ENCODE measurements at regions not wholly inside any gene's neighbourhood (a gene's known extent, or its start where the extent isn't known, plus 50 kb on each side); places are given as distances from the start of the nearest gene placed in this dataset.

DNA sequence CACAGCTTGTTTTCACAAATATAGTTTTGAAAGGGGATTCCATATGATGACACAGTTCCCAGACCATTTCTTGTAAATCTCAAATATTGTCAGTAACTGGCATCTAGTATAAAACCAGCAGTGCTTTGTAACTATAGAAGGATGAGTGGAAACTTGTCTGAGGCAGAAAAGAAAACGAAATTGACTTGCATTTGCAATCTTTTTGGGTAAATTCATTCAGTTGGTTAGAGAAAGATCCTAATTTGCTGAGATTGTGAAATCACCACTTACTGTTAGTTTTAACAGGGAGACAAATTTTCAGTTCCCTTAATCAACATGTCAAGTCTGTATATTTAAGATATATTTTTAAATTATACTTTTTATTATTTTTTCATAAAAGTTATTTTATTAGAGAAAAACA, 71.5 kb upstream of the VEGFC start:
- DNase-seq (ENCODE audit: insufficient read length, low spot score) (no peak), FAIRE-seq (no peak)
- TF ChIP-seq, protein P1, sequence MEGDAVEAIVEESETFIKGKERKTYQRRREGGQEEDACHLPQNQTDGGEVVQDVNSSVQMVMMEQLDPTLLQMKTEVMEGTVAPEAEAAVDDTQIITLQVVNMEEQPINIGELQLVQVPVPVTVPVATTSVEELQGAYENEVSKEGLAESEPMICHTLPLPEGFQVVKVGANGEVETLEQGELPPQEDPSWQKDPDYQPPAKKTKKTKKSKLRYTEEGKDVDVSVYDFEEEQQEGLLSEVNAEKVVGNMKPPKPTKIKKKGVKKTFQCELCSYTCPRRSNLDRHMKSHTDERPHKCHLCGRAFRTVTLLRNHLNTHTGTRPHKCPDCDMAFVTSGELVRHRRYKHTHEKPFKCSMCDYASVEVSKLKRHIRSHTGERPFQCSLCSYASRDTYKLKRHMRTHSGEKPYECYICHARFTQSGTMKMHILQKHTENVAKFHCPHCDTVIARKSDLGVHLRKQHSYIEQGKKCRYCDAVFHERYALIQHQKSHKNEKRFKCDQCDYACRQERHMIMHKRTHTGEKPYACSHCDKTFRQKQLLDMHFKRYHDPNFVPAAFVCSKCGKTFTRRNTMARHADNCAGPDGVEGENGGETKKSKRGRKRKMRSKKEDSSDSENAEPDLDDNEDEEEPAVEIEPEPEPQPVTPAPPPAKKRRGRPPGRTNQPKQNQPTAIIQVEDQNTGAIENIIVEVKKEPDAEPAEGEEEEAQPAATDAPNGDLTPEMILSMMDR (IDR thresholded peaks at IDR 0.05; ENCODE audit: insufficient read depth, missing control alignments): no peak

DNA sequence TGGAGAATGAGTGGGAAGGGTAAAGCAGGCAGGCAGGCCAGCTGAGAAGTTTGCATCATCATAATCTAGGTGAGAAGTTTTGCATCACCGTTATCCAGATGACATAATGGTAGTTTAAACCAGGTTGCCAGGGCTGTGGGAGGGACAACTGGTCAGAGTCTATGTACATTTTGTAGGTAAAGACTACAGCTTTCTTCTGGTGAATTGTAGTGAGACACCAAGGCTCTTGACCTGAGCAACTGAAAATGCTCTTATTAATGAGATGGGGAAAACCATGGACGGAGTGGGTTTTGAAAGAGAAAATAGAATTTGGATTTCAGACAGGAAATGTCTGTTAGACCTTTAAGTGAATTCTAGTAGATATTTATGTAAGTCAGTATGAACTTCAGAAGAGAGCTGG, 76.0 kb upstream of the VEGFC start:
- DNase-seq (ENCODE audit: insufficient read length, low spot score): no peak
- TF ChIP-seq, protein P1 (IDR thresholded peaks at IDR 0.05; ENCODE audit: insufficient read depth, missing control alignments): no peak
- no peak for FAIRE-seq

DNA sequence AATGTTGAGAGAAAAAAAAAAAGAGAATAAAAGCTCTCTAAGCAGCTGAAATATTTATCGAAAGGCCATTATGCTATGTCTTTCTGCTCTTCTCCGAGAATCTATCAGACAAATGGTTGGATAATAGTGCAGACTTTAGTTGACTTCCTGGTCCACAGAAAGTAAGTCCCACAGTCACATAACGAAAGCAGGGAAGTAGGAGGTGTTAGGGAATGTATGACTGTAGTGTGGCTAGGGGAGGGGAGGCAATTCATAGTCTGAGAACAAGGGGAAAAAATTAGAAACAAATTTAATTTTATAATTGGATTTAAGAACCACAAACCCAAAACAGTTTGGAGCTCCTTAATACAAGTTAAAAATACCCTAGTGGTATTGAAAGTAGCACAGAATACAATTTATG, 79.7 kb upstream of the VEGFC start:
- DNase-seq (ENCODE audit: insufficient read length, low spot score) (no peak), FAIRE-seq (no peak)
- TF ChIP-seq, protein P1 (IDR thresholded peaks at IDR 0.05; ENCODE audit: insufficient read depth, missing control alignments): no peak

DNA sequence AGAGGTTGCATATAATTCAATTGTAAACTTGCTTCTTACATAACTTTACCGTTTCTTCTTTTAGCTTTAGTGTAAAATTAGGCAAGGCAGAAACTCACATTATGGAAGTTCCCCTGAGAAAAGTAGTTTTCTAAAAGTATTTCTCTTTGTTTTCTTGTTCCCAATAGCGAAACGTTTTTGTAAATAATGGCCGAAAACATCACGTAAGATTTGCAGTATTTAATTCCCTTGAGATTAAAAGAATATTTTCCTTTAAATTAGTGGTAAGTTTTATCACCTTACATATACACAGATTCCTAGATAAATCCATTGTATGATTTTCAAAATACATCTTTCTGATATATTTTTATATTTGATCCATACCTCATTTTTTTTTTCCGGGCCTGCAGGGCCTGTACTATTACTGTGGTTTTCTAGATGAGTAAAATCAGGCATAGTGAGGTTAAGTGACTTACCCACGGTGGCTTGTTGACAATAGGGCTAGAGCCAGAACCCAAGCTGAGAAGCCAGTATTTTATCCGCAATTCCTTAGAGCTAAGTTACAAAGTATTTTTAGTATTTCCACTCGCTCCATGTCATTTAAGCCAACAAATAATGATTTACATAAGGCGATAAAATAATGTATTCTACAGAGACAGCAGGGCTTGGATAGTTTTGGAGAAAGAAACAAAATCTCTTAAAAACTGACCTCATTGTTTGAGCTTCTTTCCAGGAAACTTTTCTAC, 82.2 kb upstream of the VEGFC start:
- TF ChIP-seq, protein P1 (IDR thresholded peaks at IDR 0.05; ENCODE audit: insufficient read depth, missing control alignments): no peak
- FAIRE-seq: no peak
- DNase-seq (ENCODE audit: insufficient read length, low spot score): no peak

DNA sequence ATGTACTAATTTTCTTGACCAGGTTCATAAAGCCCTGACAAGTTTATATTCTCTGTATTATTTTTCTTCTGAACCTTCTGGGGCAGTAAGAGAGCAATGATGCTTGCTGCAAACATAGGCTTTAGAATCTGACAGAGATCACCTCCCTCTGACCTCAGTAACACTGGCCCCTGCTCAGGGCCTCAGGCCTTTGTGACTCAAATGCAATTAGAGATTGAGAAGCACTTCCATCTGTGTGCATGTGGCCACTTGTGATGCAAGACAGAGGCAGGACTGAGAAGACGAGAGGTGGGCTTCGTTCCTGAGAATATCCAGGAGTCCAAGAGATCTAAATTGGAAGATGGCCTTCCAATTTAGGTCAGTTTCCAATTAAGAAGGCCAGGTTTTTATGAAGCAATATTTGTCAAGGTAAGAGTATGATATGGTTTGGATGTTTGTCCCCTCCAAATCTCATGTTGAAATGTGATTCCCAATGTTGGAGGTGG, 82.8 kb upstream of the VEGFC start:
- FAIRE-seq (no peak), DNase-seq (ENCODE audit: insufficient read length, low spot score) (no peak)
- TF ChIP-seq, protein P1 (IDR thresholded peaks at IDR 0.05; ENCODE audit: insufficient read depth, missing control alignments): no peak

DNA sequence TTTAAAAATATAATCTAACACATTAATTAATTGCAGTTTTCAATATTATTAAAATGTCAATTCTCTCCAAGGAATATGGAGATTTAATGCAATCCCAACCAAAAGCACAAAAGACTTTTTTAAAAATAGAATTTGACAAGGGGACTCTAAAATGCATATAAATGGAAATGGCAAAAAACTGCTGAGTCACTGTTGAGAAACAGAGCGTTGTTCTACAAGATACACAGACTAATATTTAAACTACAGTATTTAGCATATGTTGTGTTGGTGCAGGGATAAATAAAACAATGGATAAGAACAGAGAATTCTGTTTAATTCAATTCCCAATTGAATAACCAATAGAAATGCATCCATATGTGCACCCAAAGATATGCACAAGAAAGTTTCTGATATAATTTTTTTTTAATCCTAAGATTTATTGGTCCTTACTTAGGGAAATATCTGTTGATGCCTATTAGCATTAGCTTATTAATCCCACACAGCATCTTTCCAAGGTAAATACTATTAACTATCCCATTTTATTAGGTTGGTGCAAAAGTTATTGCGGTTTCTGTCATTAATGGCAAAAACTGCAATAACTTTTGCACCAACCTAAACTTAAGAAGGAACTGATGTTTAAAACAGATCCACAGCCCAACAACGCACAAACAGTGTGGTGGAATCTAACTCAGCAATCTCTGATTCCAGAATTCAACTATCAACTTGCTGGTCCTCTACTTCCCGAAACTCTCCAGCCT, 86.8 kb upstream of the VEGFC start:
- TF ChIP-seq, protein P1 (IDR thresholded peaks at IDR 0.05; ENCODE audit: insufficient read depth, missing control alignments): no peak
- DNase-seq (ENCODE audit: insufficient read length, low spot score) (no peak), FAIRE-seq (no peak)

DNA sequence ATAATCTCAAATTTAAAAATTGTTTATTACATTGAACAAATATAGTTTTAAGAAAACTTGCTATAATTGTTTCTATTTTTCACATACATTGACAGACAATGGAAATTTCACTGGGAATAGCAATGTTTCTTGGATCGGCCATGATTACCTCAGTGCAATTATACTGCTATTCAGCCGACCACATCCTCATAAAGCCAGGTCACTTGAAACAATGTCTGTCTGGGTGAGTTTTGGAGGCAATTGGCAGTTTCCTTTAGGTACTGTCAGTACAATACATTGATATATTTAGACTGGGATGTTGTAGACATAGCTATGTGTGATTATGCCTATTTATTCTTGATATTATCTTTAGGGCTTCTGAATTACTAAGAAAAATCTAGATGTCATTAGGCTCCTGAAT, 89.5 kb upstream of the VEGFC start:
- DNase-seq (ENCODE audit: insufficient read length, low spot score) (no peak), FAIRE-seq (no peak)
- TF ChIP-seq, protein P1 (IDR thresholded peaks at IDR 0.05; ENCODE audit: insufficient read depth, missing control alignments): no peak
